Tibial nerve (tissue), 4 donors: ENCODE measurements at regions not wholly inside any gene's neighbourhood (a gene's known extent, or its start where the extent isn't known, plus 50 kb on each side); places are given as distances from the start of the nearest gene placed in this dataset.

Source experiments
- EP300 ChIP-seq, 2 donors: sonication (generic); formaldehyde crosslinking; IDR thresholded peaks; one replicate each; pipeline ENCODE4 v1.6.1; 2017; ENCODE audit warnings: antibody characterized with exemption in 2 of 2, mild to moderate bottlenecking in 1 of 2
- POLR2A ChIP-seq, 2 donors: fragments of 450-650 bp; IDR thresholded peaks; one replicate each; pipeline ENCODE4 v1.6.1; 2017; ENCODE audit warnings: antibody characterized with exemption in 2 of 2, mild to moderate bottlenecking in 2 of 2, moderate library complexity in 2 of 2
- TF ChIP-seq, protein P1 (sequence below), 5 experiments: fragments of 200-600 bp in 3 of 5; fragments of 450-650 bp in 2 of 5; sonication (generic) in 3 of 5; IDR thresholded peaks; one replicate each; pipeline ENCODE4 v1.5.1; 2016 to 2019; ENCODE audit warnings: antibody characterized with exemption in 5 of 5, mild to moderate bottlenecking in 3 of 5, moderate library complexity in 2 of 5

DNA sequence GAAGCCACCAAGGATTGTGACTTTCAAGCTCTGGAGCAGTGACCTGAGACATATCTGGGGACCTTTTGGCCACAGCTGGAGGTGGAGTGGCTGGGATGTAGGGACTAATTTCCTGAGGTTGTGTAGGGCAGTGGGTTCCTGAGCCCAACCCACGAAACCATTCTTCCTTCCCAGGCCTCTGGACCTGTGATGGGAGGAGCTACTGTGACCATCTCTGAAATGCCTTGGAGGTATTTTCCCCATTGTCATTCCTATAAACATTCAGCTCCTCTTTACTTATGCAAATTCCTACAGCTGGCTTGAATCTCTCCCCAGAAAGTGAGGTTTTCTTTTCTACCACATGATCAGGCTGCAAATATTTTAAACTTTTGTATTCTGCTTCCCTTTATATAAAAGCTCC, 172.6 kb downstream of the TUSC1 start:
- TF ChIP-seq POLR2A (IDR thresholded peaks at IDR 0.05) (no peak), EP300 (IDR thresholded peaks at IDR 0.05) (no peak)
- TF ChIP-seq, protein P1, sequence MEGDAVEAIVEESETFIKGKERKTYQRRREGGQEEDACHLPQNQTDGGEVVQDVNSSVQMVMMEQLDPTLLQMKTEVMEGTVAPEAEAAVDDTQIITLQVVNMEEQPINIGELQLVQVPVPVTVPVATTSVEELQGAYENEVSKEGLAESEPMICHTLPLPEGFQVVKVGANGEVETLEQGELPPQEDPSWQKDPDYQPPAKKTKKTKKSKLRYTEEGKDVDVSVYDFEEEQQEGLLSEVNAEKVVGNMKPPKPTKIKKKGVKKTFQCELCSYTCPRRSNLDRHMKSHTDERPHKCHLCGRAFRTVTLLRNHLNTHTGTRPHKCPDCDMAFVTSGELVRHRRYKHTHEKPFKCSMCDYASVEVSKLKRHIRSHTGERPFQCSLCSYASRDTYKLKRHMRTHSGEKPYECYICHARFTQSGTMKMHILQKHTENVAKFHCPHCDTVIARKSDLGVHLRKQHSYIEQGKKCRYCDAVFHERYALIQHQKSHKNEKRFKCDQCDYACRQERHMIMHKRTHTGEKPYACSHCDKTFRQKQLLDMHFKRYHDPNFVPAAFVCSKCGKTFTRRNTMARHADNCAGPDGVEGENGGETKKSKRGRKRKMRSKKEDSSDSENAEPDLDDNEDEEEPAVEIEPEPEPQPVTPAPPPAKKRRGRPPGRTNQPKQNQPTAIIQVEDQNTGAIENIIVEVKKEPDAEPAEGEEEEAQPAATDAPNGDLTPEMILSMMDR (IDR thresholded peaks at IDR 0.05), result no peak
